Karpas-422 (cell line): ENCODE measurements at regions not wholly inside any gene's neighbourhood (a gene's known extent, or its start where the extent isn't known, plus 50 kb on each side); places are given as distances from the start of the nearest gene placed in this dataset.
"Not testable (repeated sequence)": the region's sequence is repeated elsewhere in the genome, so short reads cannot be mapped to it uniquely, and the experiment has no call there.

Source experiments
- DNase-seq: peaks from one replicate; pipeline ENCODE4 v3.0.0-alpha.2; 2015
- H2AFZ ChIP-seq: fragments of 200-600 bp; sonication (generic); 2 replicates; pipeline ENCODE4 v1.6.1; 2014; ENCODE audit warnings: antibody characterized with exemption, low read length, mixed read lengths
- H3K27ac ChIP-seq: fragments of 200-600 bp; sonication (generic); 2 replicates; pipeline ENCODE4 v1.5.1; 2014; ENCODE audit warnings: mild to moderate bottlenecking, low read length, moderate library complexity
- H3K27me3 ChIP-seq: fragments of 200-600 bp; sonication (generic); 2 replicates; pipeline ENCODE4 v1.6.1; 2014; ENCODE audit warnings: low read length, mixed read lengths
- H3K36me3 ChIP-seq: fragments of 200-600 bp; sonication (generic); 2 replicates; pipeline ENCODE4 v1.6.1; 2014; ENCODE audit warnings: low read length, mixed read lengths; ENCODE audit not compliant: insufficient read depth
- H3K4me1 ChIP-seq: fragments of 200-600 bp; sonication (generic); 2 replicates; pipeline ENCODE4 v1.6.1; 2014; ENCODE audit warnings: mild to moderate bottlenecking, low read length, mixed read lengths
- H3K4me2 ChIP-seq: fragments of 200-600 bp; sonication (generic); 2 replicates; pipeline ENCODE4 v1.6.1; 2014; ENCODE audit warnings: low read length, low read depth, mild to moderate bottlenecking; ENCODE audit not compliant: poor library complexity, severe bottlenecking
- H3K4me3 ChIP-seq: fragments of 200-600 bp; sonication (generic); 2 replicates; pipeline ENCODE4 v1.5.1; 2014; ENCODE audit warnings: mild to moderate bottlenecking, antibody characterized with exemption, low read length, mixed read lengths
- H3K79me2 ChIP-seq: fragments of 200-600 bp; sonication (generic); 2 replicates; pipeline ENCODE4 v1.6.1; 2014; ENCODE audit warnings: mild to moderate bottlenecking, low read length, mixed read lengths
- H3K9ac ChIP-seq: fragments of 200-600 bp; sonication (generic); 2 replicates; pipeline ENCODE4 v1.6.0; 2014; ENCODE audit warnings: low read length
- H3K9me2 ChIP-seq: fragments of 200-600 bp; sonication (generic), shearing (Covaris generic); replicated peaks from 2 replicates; pipeline ENCODE4 v1.6.0; 2014; ENCODE audit warnings: mild to moderate bottlenecking, low read length, moderate library complexity; ENCODE audit not compliant: insufficient read depth
- H3K9me3 ChIP-seq: fragments of 300-700, 200-600 bp; sonication (generic); 2 replicates; pipeline ENCODE4 v1.6.1; 2014; ENCODE audit warnings: low read length, mixed read lengths
- H4K20me1 ChIP-seq: fragments of 200-600 bp; sonication (generic); 2 replicates; pipeline ENCODE4 v1.6.1; 2014; ENCODE audit warnings: mild to moderate bottlenecking, antibody characterized with exemption, low read length, low read depth; ENCODE audit not compliant: insufficient read depth

GRCh38 chr20:48377940-48378339 is 449.9 kb downstream of the PREX1 start:
- no peak overlapping the region for H2AFZ ChIP-seq
- DNase-seq, result no peak
- H4K20me1 ChIP-seq, result no peaks in the 10 kb centered on the region

GRCh38 chr20:48375804-48376203 is 452.0 kb downstream of the PREX1 start:
- Histone ChIP-seq H3K4me2 (no peak overlapping the region), H3K9ac (no peak overlapping the region), H3K79me2 (no peaks in the 10 kb centered on the region), H4K20me1 (no peaks in the 10 kb centered on the region), H3K27ac (no peak overlapping the region), H3K36me3 (no peaks in the 10 kb centered on the region), H3K4me3 (no peak overlapping the region), H3K9me2 (no peaks in the 10 kb centered on the region), H3K9me3 (no peaks in the 10 kb centered on the region), H2AFZ (no peak overlapping the region), H3K27me3 (no peaks in the 10 kb centered on the region), H3K4me1 (no peaks in the 10 kb centered on the region)
- no peak for DNase-seq

More at GRCh38 chr20:48377940-48378339, 449.9 kb downstream of the PREX1 start:
- no peaks in the 10 kb centered on the region for H3K27me3 ChIP-seq
- H3K9me3 ChIP-seq, result no peaks in the 10 kb centered on the region
- no peak overlapping the region for H3K4me2 ChIP-seq
- no peak overlapping the region for H3K27ac ChIP-seq
- no peaks in the 10 kb centered on the region for H3K79me2 ChIP-seq
- H3K4me3 ChIP-seq, result no peak overlapping the region
- no peaks in the 10 kb centered on the region for H3K36me3 ChIP-seq
- no peaks in the 10 kb centered on the region for H3K9me2 ChIP-seq
- no peak overlapping the region for H3K9ac ChIP-seq
- H3K4me1 ChIP-seq, result no peaks in the 10 kb centered on the region

- DNase-seq, result no peak
- no peak overlapping the region for H3K27ac ChIP-seq
- H3K9ac ChIP-seq, result no peak overlapping the region
- H3K27me3 ChIP-seq, result no peaks in the 10 kb centered on the region
- no peaks in the 10 kb centered on the region for H3K9me2 ChIP-seq
- H2AFZ ChIP-seq, result no peak overlapping the region
- H3K79me2 ChIP-seq, result no peaks in the 10 kb centered on the region
- no peaks in the 10 kb centered on the region for H3K9me3 ChIP-seq
- no peaks in the 10 kb centered on the region for H3K36me3 ChIP-seq
- no peak overlapping the region for H3K4me3 ChIP-seq
- H3K4me2 ChIP-seq, result no peak overlapping the region
- no peaks in the 10 kb centered on the region for H3K4me1 ChIP-seq
- no peaks in the 10 kb centered on the region for H4K20me1 ChIP-seq
Observed at GRCh38 chr20:48374991-48375595, 452.7 kb downstream of the PREX1 start.

- H3K4me3 ChIP-seq, H3K36me3 ChIP-seq, H2AFZ ChIP-seq, H3K27ac ChIP-seq, H3K4me1 ChIP-seq, H3K79me2 ChIP-seq, H3K9me3 ChIP-seq, H4K20me1 ChIP-seq, H3K9me2 ChIP-seq, H3K4me2 ChIP-seq, H3K27me3 ChIP-seq, H3K9ac ChIP-seq, DNase-seq: not testable (repeated sequence)
Observed at GRCh38 chr20:48374031-48374907, 453.5 kb downstream of the PREX1 start.

GRCh38 chr20:48373555-48373934 is 454.3 kb downstream of the PREX1 start:
- no peak overlapping the region for H3K4me3 ChIP-seq
- H3K27ac ChIP-seq, result no peak overlapping the region
- H2AFZ ChIP-seq, result no peak overlapping the region
- no peaks in the 10 kb centered on the region for H4K20me1 ChIP-seq
- H3K9ac ChIP-seq, result no peak overlapping the region
- H3K9me3 ChIP-seq, result no peaks in the 10 kb centered on the region
- H3K4me2 ChIP-seq, result no peak overlapping the region
- no peaks in the 10 kb centered on the region for H3K79me2 ChIP-seq
- no peaks in the 10 kb centered on the region for H3K9me2 ChIP-seq
- H3K36me3 ChIP-seq, result no peaks in the 10 kb centered on the region
- no peaks in the 10 kb centered on the region for H3K27me3 ChIP-seq
- no peaks in the 10 kb centered on the region for H3K4me1 ChIP-seq
- DNase-seq, result no peak

GRCh38 chr20:48372851-48373554 is 454.8 kb downstream of the PREX1 start:
- not testable (repeated sequence) for H3K27ac ChIP-seq, H3K79me2 ChIP-seq, H3K4me2 ChIP-seq, H3K9me2 ChIP-seq, H3K27me3 ChIP-seq, H3K4me1 ChIP-seq, H2AFZ ChIP-seq, H3K9ac ChIP-seq, DNase-seq, H3K4me3 ChIP-seq, H3K9me3 ChIP-seq, H4K20me1 ChIP-seq, H3K36me3 ChIP-seq

- Histone ChIP-seq H3K36me3 (no peaks in the 10 kb centered on the region), H3K9ac (no peak overlapping the region), H3K9me2 (no peaks in the 10 kb centered on the region), H3K4me1 (no peaks in the 10 kb centered on the region), H3K27me3 (no peaks in the 10 kb centered on the region), H4K20me1 (no peaks in the 10 kb centered on the region), H3K79me2 (no peaks in the 10 kb centered on the region), H3K4me3 (no peak overlapping the region), H3K27ac (no peak overlapping the region), H2AFZ (no peak overlapping the region), H3K9me3 (no peaks in the 10 kb centered on the region), H3K4me2 (no peak overlapping the region)
- DNase-seq, result no peak
Observed at GRCh38 chr20:48371211-48371610, 456.6 kb downstream of the PREX1 start.

GRCh38 chr20:48368580-48369021 is 459.2 kb downstream of the PREX1 start:
- DNase-seq, H3K27me3 ChIP-seq, H4K20me1 ChIP-seq: not testable (repeated sequence)

More at GRCh38 chr20:48368580-48369021, 459.2 kb downstream of the PREX1 start:
- H3K4me1 ChIP-seq, H3K27ac ChIP-seq, H3K79me2 ChIP-seq, H3K4me2 ChIP-seq, H3K9me2 ChIP-seq, H3K4me3 ChIP-seq, H3K9ac ChIP-seq, H3K36me3 ChIP-seq, H2AFZ ChIP-seq, H3K9me3 ChIP-seq: not testable (repeated sequence)
